Liver (tissue), 8 donors: ENCODE measurements at regions not wholly inside any gene's neighbourhood (a gene's known extent, or its start where the extent isn't known, plus 50 kb on each side); places are given as distances from the start of the nearest gene placed in this dataset.

ENCODE experiments used
- DNase-seq: peaks from one replicate; pipeline ENCODE4 v3.0.0-alpha.2; 2017; ENCODE audit warnings: low spot score
- H3K27ac ChIP-seq, 2 donors: one replicate each; pipeline ENCODE4 v1.7.0; 2013; ENCODE audit warnings: inconsistent platforms in 2 of 2, low read length in 2 of 2, control low read depth in 1 of 2, low read depth in 1 of 2, mild to moderate bottlenecking in 1 of 2
- H3K27me3 ChIP-seq, 4 donors: one replicate each; pipeline versions ENCODE4 v1.6.1 to v1.7.0; 2013; ENCODE audit warnings: low read length in 3 of 4, inconsistent platforms in 1 of 4, mild to moderate bottlenecking in 1 of 4, moderate library complexity in 1 of 4; ENCODE audit not compliant: control insufficient read depth in 4 of 4, insufficient read depth in 4 of 4
- H3K36me3 ChIP-seq, 4 donors: one replicate each; pipeline versions ENCODE4 v1.6.1 to v1.7.0; 2013; ENCODE audit warnings: low read length in 3 of 4, mild to moderate bottlenecking in 3 of 4, low read depth in 1 of 4, moderate library complexity in 1 of 4; ENCODE audit not compliant: control insufficient read depth in 4 of 4, insufficient read depth in 3 of 4
- H3K4me1 ChIP-seq, 4 donors: one replicate each; pipeline versions ENCODE4 v1.6.1 to v1.7.0; 2013; ENCODE audit warnings: low read length in 3 of 4, mild to moderate bottlenecking in 3 of 4, moderate library complexity in 1 of 4; ENCODE audit not compliant: control insufficient read depth in 4 of 4, insufficient read depth in 4 of 4
- H3K4me3 ChIP-seq, 3 donors: one replicate each; pipeline versions ENCODE4 v1.6.1 to v1.7.0; 2013; ENCODE audit warnings: low read length in 3 of 3, control low read depth in 1 of 3, low read depth in 1 of 3, mild to moderate bottlenecking in 1 of 3
- H3K9ac ChIP-seq, 2 donors: one replicate each; pipeline ENCODE4 v1.7.0; 2013; ENCODE audit warnings: low read length in 2 of 2, mild to moderate bottlenecking in 2 of 2, moderate library complexity in 2 of 2, control low read depth in 1 of 2, low read depth in 1 of 2
- H3K9me3 ChIP-seq, 4 donors: one replicate each; pipeline versions ENCODE4 v1.6.1 to v1.7.0; 2013; ENCODE audit warnings: low read length in 3 of 4; ENCODE audit not compliant: control insufficient read depth in 4 of 4
- EGR1 ChIP-seq, 2 donors: IDR thresholded peaks; 2 replicates each; pipeline ENCODE4 v1.6.1; 2016 to 2018; ENCODE audit warnings: antibody characterized with exemption in 2 of 2, low read depth in 2 of 2
- FOXA1 ChIP-seq: IDR thresholded peaks from 2 replicates; pipeline ENCODE4 v1.6.1; 2016; ENCODE audit warnings: antibody characterized with exemption
- FOXA2 ChIP-seq: IDR thresholded peaks from 2 replicates; pipeline ENCODE4 v1.6.1; 2016; ENCODE audit warnings: antibody characterized with exemption
- HNF4A ChIP-seq, 2 donors: conservative IDR thresholded peaks; 2 replicates each; pipeline ENCODE4 v1.6.1; 2016; ENCODE audit warnings: antibody characterized with exemption in 2 of 2, mild to moderate bottlenecking in 2 of 2
- HNF4G ChIP-seq: IDR thresholded peaks from 2 replicates; pipeline ENCODE4 v1.6.1; 2016; ENCODE audit warnings: antibody characterized with exemption
- JUND ChIP-seq, 2 donors: IDR thresholded peaks; 2 replicates each; pipeline ENCODE4 v1.6.1; 2016; ENCODE audit warnings: antibody characterized with exemption in 2 of 2
- MAX ChIP-seq: IDR thresholded peaks from 2 replicates; pipeline ENCODE4 v1.6.1; 2016; ENCODE audit warnings: antibody characterized with exemption
- RAD21 ChIP-seq, 2 donors: IDR thresholded peaks; 2 replicates each; pipeline ENCODE4 v1.6.1; 2016; ENCODE audit warnings: antibody characterized with exemption in 2 of 2, mild to moderate bottlenecking in 2 of 2
- REST ChIP-seq: IDR thresholded peaks from 2 replicates; pipeline ENCODE4 v1.6.1; 2016; ENCODE audit warnings: antibody characterized with exemption, mild to moderate bottlenecking
- RXRA ChIP-seq, 2 donors: IDR thresholded peaks; 2 replicates each; pipeline ENCODE4 v1.6.1; 2017 to 2018; ENCODE audit warnings: antibody characterized with exemption in 2 of 2, mild to moderate bottlenecking in 1 of 2
- TAF1 ChIP-seq: conservative IDR thresholded peaks from 2 replicates; pipeline ENCODE4 v1.6.1; 2016; ENCODE audit warnings: antibody characterized with exemption, mild to moderate bottlenecking
- YY1 ChIP-seq: IDR thresholded peaks from 2 replicates; pipeline ENCODE4 v1.6.1; 2016; ENCODE audit warnings: antibody characterized with exemption, mild to moderate bottlenecking
- ZBTB33 ChIP-seq: IDR thresholded peaks from 2 replicates; pipeline ENCODE4 v1.6.1; 2016; ENCODE audit warnings: antibody characterized with exemption
- WGBS: extraction: QIAGEN DNeasy Blood & Tissue Kit; methylation state at CpG from one replicate; pipeline ENCODE4 v1.1.7; 2013; 5-methylcytosine and 5-hydroxymethylcytosine counted together
- TF ChIP-seq, protein P1 (sequence below): fragments of 150-350 bp; IDR thresholded peaks from 2 replicates; pipeline ENCODE4 v1.5.1; 2017; ENCODE audit warnings: improper control_type of control experiment, low read depth, low read length; ENCODE audit not compliant: missing input control
- TF ChIP-seq, protein P2 (sequence below): IDR thresholded peaks from 2 replicates; pipeline ENCODE4 v1.6.1; 2016; ENCODE audit warnings: antibody characterized with exemption
- donor health status: healthy.
- donor health status: healthy.
- donor health status: healthy.
- donor health status: healthy.
- donor health status: healthy.

GRCh38 chr10:35937546-35937945 lies 295.4 kb upstream of the FZD8 start:
- no peaks in the 10 kb centered on the region for H3K36me3 ChIP-seq
- H3K9ac ChIP-seq: no peak overlapping the region
- 93% methylated on average over 7 of the region's 7 CpGs for WGBS
- no peaks in the 10 kb centered on the region for H3K27me3 ChIP-seq
- TF ChIP-seq EGR1 (IDR thresholded peaks at IDR 0.05; ENCODE audit: low read depth in 2 of 2): no peak
- TF ChIP-seq REST: no peak
- no peak for TF ChIP-seq TAF1
- TF ChIP-seq HNF4G: no peak
- TF ChIP-seq RXRA (IDR thresholded peaks at IDR 0.05): no peak
- no peak for TF ChIP-seq YY1
- TF ChIP-seq FOXA1: no peak
- TF ChIP-seq RAD21 (IDR thresholded peaks at IDR 0.05): no peak
- TF ChIP-seq, protein P1, sequence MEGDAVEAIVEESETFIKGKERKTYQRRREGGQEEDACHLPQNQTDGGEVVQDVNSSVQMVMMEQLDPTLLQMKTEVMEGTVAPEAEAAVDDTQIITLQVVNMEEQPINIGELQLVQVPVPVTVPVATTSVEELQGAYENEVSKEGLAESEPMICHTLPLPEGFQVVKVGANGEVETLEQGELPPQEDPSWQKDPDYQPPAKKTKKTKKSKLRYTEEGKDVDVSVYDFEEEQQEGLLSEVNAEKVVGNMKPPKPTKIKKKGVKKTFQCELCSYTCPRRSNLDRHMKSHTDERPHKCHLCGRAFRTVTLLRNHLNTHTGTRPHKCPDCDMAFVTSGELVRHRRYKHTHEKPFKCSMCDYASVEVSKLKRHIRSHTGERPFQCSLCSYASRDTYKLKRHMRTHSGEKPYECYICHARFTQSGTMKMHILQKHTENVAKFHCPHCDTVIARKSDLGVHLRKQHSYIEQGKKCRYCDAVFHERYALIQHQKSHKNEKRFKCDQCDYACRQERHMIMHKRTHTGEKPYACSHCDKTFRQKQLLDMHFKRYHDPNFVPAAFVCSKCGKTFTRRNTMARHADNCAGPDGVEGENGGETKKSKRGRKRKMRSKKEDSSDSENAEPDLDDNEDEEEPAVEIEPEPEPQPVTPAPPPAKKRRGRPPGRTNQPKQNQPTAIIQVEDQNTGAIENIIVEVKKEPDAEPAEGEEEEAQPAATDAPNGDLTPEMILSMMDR: no peak
- TF ChIP-seq JUND (IDR thresholded peaks at IDR 0.05): no peak
- no peak for TF ChIP-seq ZBTB33
- no peak for TF ChIP-seq MAX
- no peak for TF ChIP-seq FOXA2
- no peak for TF ChIP-seq HNF4A (conservative IDR thresholded peaks at IDR 0.05)
- H3K4me1 ChIP-seq: no peaks in the 10 kb centered on the region
- peaks cover 0 to 1% (median 0%) of the 10 kb centered on the region in 4 donors for H3K9me3 ChIP-seq
- H3K27ac ChIP-seq: no peak overlapping the region
- no peak overlapping the region for H3K4me3 ChIP-seq
- no peak for DNase-seq

- Histone ChIP-seq H3K36me3 (no peaks in the 10 kb centered on the region), H3K9me3 (no peaks in the 10 kb centered on the region), H3K27ac (no peak overlapping the region), H3K4me1 (no peaks in the 10 kb centered on the region), H3K9ac (no peak overlapping the region), H3K27me3 (no peaks in the 10 kb centered on the region), H3K4me3 (no peak overlapping the region)
- 90% methylated on average over 5 of the region's 5 CpGs for WGBS
- DNase-seq: no peak
- TF ChIP-seq, protein P1: no peak
- TF ChIP-seq REST (no peak), TAF1 (no peak), RXRA (IDR thresholded peaks at IDR 0.05) (no peak), EGR1 (IDR thresholded peaks at IDR 0.05; ENCODE audit: low read depth in 2 of 2) (no peak), ZBTB33 (no peak)
- TF ChIP-seq, protein P2, sequence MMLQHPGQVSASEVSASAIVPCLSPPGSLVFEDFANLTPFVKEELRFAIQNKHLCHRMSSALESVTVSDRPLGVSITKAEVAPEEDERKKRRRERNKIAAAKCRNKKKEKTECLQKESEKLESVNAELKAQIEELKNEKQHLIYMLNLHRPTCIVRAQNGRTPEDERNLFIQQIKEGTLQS: no peak
These were observed 292.5 kb upstream of the FZD8 start for GRCh38 chr10:35934642-35934995.
